Prostate gland (tissue), 2 donors: ENCODE measurements at regions not wholly inside any gene's neighbourhood (a gene's known extent, or its start where the extent isn't known, plus 50 kb on each side); places are given as distances from the start of the nearest gene placed in this dataset.
"Not testable (repeated sequence)": the region's sequence is repeated elsewhere in the genome, so short reads cannot be mapped to it uniquely, and the experiment has no call there.

Source experiments
- CTCF ChIP-seq, 4 experiments: fragments of 200-600 bp in 2 of 4; fragments of 450-650 bp in 2 of 4; sonication (generic) in 2 of 4; IDR thresholded peaks; 1 replicate in 3 of 4; 2 replicates in 1 of 4; pipeline ENCODE4 v1.5.1; 2016 to 2019; ENCODE audit warnings: antibody characterized with exemption in 4 of 4, mild to moderate bottlenecking in 2 of 4, moderate library complexity in 2 of 4
- POLR2AphosphoS5 ChIP-seq: sonication (generic); formaldehyde crosslinking; IDR thresholded peaks from one replicate; pipeline ENCODE4 v1.6.1; 2017; ENCODE audit warnings: antibody characterized with exemption

DNA sequence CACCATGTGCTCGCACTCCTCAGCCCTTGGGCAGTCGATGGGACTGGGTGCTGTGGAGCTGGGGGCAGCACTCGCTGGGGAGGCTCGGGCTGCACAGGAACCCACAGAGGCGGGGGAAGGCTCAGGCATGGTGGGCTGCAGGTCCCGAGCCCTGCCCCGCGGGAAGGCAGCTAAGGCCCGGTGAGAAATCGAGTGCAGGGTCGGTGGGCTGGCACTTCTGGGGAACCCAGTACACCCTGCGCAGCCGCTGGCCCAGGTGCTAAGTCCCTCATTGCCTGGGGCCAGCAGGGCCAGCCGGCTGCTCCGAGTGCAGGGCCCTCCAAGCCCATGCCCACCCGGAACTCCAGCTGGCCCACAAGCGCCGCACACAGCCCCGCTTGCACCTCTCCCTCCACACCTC lies 138.6 kb upstream of the SEMA3C start:
- not testable (repeated sequence) for TF ChIP-seq CTCF (IDR thresholded peaks at IDR 0.05); POLR2AphosphoS5
